ENCODE measurements at regions not wholly inside any gene's neighbourhood (a gene's known extent, or its start where the extent isn't known, plus 50 kb on each side); places are given as distances from the start of the nearest gene placed in this dataset.

- TF ChIP-seq CTCF (IDR thresholded peaks at IDR 0.05) (no peak), POLR2A (IDR thresholded peaks at IDR 0.05) (no peak), EP300 (IDR thresholded peaks at IDR 0.05) (no peak)
- H3K4me3 ChIP-seq = no peak overlapping the region
- no peaks in the 10 kb centered on the region for H3K27me3 ChIP-seq
- WGBS, 5 donors = 56 to 74% (median 69%) methylated on average over 4 of the region's 4 CpGs
- DNase-seq = no peak
- no peaks in the 10 kb centered on the region for H3K4me1 ChIP-seq
- no peaks in the 10 kb centered on the region for H3K9me3 ChIP-seq
- H3K36me3 ChIP-seq = no peaks in the 10 kb centered on the region
- no peak overlapping the region for H3K27ac ChIP-seq
- intact Hi-C loops (cut with DNase I; ENCODE audit: low total_unique reads) = no loop called here
These were observed 896.9 kb upstream of the PHF14 start for GRCh38 chr7:10076660-10077300.

DNA sequence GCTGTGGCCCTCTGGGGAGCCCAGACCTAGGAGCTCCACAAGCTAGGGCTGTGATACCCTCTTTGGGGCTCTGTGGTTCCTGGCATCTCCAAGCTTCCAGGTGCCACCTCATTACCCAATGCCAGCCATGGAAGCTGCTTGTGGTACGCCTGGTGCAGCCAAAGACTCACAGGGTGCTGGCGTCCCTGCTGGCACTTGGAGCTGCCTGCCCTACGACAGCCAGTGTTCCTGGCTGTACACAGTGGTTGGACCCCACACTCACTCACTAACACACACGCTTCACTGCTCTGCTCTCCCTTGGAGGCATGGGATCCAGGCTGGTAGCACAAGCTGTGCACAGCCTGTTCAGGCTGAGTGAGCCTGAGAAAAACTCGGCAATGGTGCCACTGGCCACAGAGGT is 894.1 kb upstream of the PHF14 start:
- Histone ChIP-seq H3K4me1 (no peaks in the 10 kb centered on the region), H3K9me3 (no peaks in the 10 kb centered on the region), H3K4me3 (no peak overlapping the region), H3K36me3 (no peaks in the 10 kb centered on the region), H3K27ac (no peak overlapping the region), H3K27me3 (no peaks in the 10 kb centered on the region)
- DNase-seq = no peak
- WGBS, 5 donors = 92 to 98% (median 97%) methylated on average over 5 of the region's 5 CpGs
- TF ChIP-seq POLR2A (IDR thresholded peaks at IDR 0.05) = no peak
- intact Hi-C loops (cut with DNase I; ENCODE audit: low total_unique reads) = no loop called here

GRCh38 chr7:10082896-10083295 is 890.8 kb upstream of the PHF14 start:
- no peak for DNase-seq
- H3K36me3 ChIP-seq = no peaks in the 10 kb centered on the region
- no peak overlapping the region for H3K27ac ChIP-seq
- no peak overlapping the region for H3K4me3 ChIP-seq
- H3K9me3 ChIP-seq = no peaks in the 10 kb centered on the region
- intact Hi-C loops (cut with DNase I; ENCODE audit: low total_unique reads) = no loop called here
- H3K27me3 ChIP-seq = no peaks in the 10 kb centered on the region
- no peaks in the 10 kb centered on the region for H3K4me1 ChIP-seq
- WGBS, 5 donors = 59 to 73% (median 63%) methylated on average over 4 of the region's 4 CpGs
- TF ChIP-seq CTCF (IDR thresholded peaks at IDR 0.05) (no peak), POLR2A (IDR thresholded peaks at IDR 0.05) (no peak), POLR2AphosphoS5 (IDR thresholded peaks at IDR 0.05) (no peak), EP300 (IDR thresholded peaks at IDR 0.05) (no peak)

GRCh38 chr7:10083766-10084165 is 889.9 kb upstream of the PHF14 start:
- Histone ChIP-seq H3K27me3 (no peaks in the 10 kb centered on the region), H3K36me3 (no peaks in the 10 kb centered on the region), H3K4me1 (no peaks in the 10 kb centered on the region), H3K27ac (no peak overlapping the region), H3K9me3 (no peaks in the 10 kb centered on the region), H3K4me3 (no peak overlapping the region)
- 65 to 75% (median 68%) methylated on average over 4 of the region's 4 CpGs for WGBS, 5 donors
- TF ChIP-seq EP300 (IDR thresholded peaks at IDR 0.05) (no peak), POLR2A (IDR thresholded peaks at IDR 0.05) (no peak), CTCF (IDR thresholded peaks at IDR 0.05) (no peak), POLR2AphosphoS5 (IDR thresholded peaks at IDR 0.05) (no peak)
- DNase-seq = no peak
- intact Hi-C loops (cut with DNase I; ENCODE audit: low total_unique reads) = no loop called here

DNA sequence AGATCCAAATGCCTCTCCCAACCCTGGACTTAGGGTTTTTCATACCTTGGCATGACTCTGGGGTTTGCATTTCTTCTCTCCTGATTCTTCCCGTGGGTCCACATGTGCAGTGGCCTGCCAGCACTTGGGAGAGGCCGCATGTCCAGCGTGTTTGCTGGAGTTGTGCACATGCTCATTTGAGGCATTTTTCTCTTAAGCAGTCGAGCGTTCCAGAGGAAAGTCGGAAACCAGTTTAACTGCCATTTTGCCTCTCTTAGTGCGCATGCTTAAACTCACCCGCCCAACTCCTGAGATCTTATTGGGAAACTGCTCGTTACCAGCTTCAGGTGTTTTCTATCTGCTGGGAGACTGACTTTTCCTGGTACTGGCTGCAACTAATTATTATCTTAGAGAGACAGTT is 888.4 kb upstream of the PHF14 start:
- WGBS, 5 donors = 93 to 96% (median 95%) methylated on average over 9 of the region's 9 CpGs
- Histone ChIP-seq H3K27ac (no peak overlapping the region), H3K4me1 (no peaks in the 10 kb centered on the region), H3K27me3 (no peaks in the 10 kb centered on the region), H3K9me3 (no peaks in the 10 kb centered on the region), H3K36me3 (no peaks in the 10 kb centered on the region), H3K4me3 (no peak overlapping the region)
- no peak for TF ChIP-seq POLR2A (IDR thresholded peaks at IDR 0.05)
- TF ChIP-seq EP300 (IDR thresholded peaks at IDR 0.05) = no peak
- no peak for TF ChIP-seq POLR2AphosphoS5 (IDR thresholded peaks at IDR 0.05)
- no peak for TF ChIP-seq CTCF (IDR thresholded peaks at IDR 0.05)
- intact Hi-C loops (cut with DNase I; ENCODE audit: low total_unique reads) = no loop called here
- DNase-seq = no peak
